Neural cell (in vitro differentiated cells): ENCODE measurements at regions not wholly inside any gene's neighbourhood (a gene's known extent, or its start where the extent isn't known, plus 50 kb on each side); places are given as distances from the start of the nearest gene placed in this dataset.

Experiments used
- CTCF ChIP-seq: fragments of 450-650 bp; IDR thresholded peaks from 2 replicates; pipeline ENCODE4 v1.5.1; 2014; ENCODE audit warnings: antibody characterized with exemption, mild to moderate bottlenecking, moderate library complexity; ENCODE audit not compliant: poor library complexity, severe bottlenecking
- EP300 ChIP-seq: fragments of 450-650 bp; conservative IDR thresholded peaks from 2 replicates; pipeline ENCODE4 v1.6.1; 2014; ENCODE audit warnings: antibody characterized with exemption, mild to moderate bottlenecking, moderate library complexity; ENCODE audit not compliant: poor library complexity, severe bottlenecking
- EZH2 ChIP-seq: fragments of 200-600, 300-800 bp; shearing (Covaris generic), sonication (generic); IDR thresholded peaks from 2 replicates; pipeline ENCODE4 v1.6.1; 2014; ENCODE audit warnings: antibody characterized with exemption, low read length, borderline replicate concordance, mild to moderate bottlenecking; ENCODE audit not compliant: insufficient read depth, poor library complexity, severe bottlenecking
- MXI1 ChIP-seq: fragments of 450-650 bp; conservative IDR thresholded peaks from 2 replicates; pipeline ENCODE4 v1.6.1; 2014; ENCODE audit warnings: antibody characterized with exemption, mild to moderate bottlenecking; ENCODE audit not compliant: poor library complexity, severe bottlenecking
- POLR2AphosphoS5 ChIP-seq: IDR thresholded peaks from 2 replicates; pipeline ENCODE4 v1.6.1; 2012
- RAD21 ChIP-seq: fragments of 450-650 bp; conservative IDR thresholded peaks from 2 replicates; pipeline ENCODE4 v1.6.1; 2014; ENCODE audit warnings: antibody characterized with exemption, mild to moderate bottlenecking, moderate library complexity
- REST ChIP-seq: IDR thresholded peaks from 2 replicates; pipeline ENCODE4 v1.6.1; 2012; ENCODE audit warnings: borderline replicate concordance
- TAF1 ChIP-seq: IDR thresholded peaks from 2 replicates; pipeline ENCODE4 v1.6.1; 2012; ENCODE audit warnings: low read depth

- TF ChIP-seq EP300, result no peak
- no peak for TF ChIP-seq EZH2
- TF ChIP-seq POLR2AphosphoS5, result no peak
- no peak for TF ChIP-seq CTCF
- TF ChIP-seq RAD21, result no peak
- TF ChIP-seq TAF1, result no peak
- no peak for TF ChIP-seq REST
- TF ChIP-seq MXI1, result no peak
These were observed 170.5 kb downstream of the PYDC2 start for GRCh38 chr3:191631496-191631895.
